B cell (primary cell): ENCODE measurements at regions not wholly inside any gene's neighbourhood (a gene's known extent, or its start where the extent isn't known, plus 50 kb on each side); places are given as distances from the start of the nearest gene placed in this dataset.

Source experiments
- ATAC-seq: fragments of 200-7000 bp; cut with Tn5 transposase; one replicate; pipeline ENCODE4 v1.10.0; 2021; ENCODE audit warnings: low read depth, mild to moderate bottlenecking, moderate number of reproducible peaks, moderate library complexity
- CTCF ChIA-PET: fragments of 350-600 bp; sonication (Branson Sonifier 250); formaldehyde crosslinking; loops from one replicate; lab custom pipeline; 2021; ENCODE audit warnings: antibody characterized with exemption, inconsistent platforms; lab: Charles Lee
- POLR2A ChIA-PET: fragments of 350-600 bp; sonication (Branson Sonifier 250); formaldehyde crosslinking; loops from one replicate; lab custom pipeline; 2021; ENCODE audit warnings: antibody characterized with exemption; lab: Charles Lee
- DNase-seq: peaks from one replicate; pipeline ENCODE4 v3.0.0; 2013
- H2AFZ ChIP-seq: 2 replicates; pipeline ENCODE4 v1.6.1; 2012; ENCODE audit warnings: mild to moderate bottlenecking, low read depth, low read length; ENCODE audit not compliant: insufficient read depth, poor library complexity, severe bottlenecking
- H3K27ac ChIP-seq, 2 donors: 1 replicate in 1 of 2; 2 replicates in 1 of 2; pipeline ENCODE4 v1.5.1; 2012 to 2013; ENCODE audit warnings: low read length in 2 of 2, mild to moderate bottlenecking in 2 of 2, moderate library complexity in 1 of 2
- H3K27me3 ChIP-seq, 4 experiments: fragments of 200-600 bp in 1 of 4; sonication (generic) in 1 of 4; replicated peaks in 1 of 4; 1 replicate in 2 of 4; 2 replicates in 2 of 4; pipeline versions ENCODE4 v1.6.1 to v1.7.0; 2013 to 2016; ENCODE audit warnings: low read length in 3 of 4, mild to moderate bottlenecking in 2 of 4, mixed read lengths in 1 of 4, moderate library complexity in 1 of 4; ENCODE audit not compliant: insufficient read depth in 4 of 4, control insufficient read depth in 3 of 4; ENCODE audit errors: control extremely low read depth in 1 of 4
- H3K36me3 ChIP-seq, 2 experiments: replicated peaks in 1 of 2; 1 replicate in 1 of 2; 2 replicates in 1 of 2; pipeline versions ENCODE4 v1.6.1 to v1.7.1; 2013; ENCODE audit warnings: low read length in 1 of 2; ENCODE audit not compliant: insufficient read depth in 2 of 2, control insufficient read depth in 1 of 2; ENCODE audit errors: control extremely low read depth in 1 of 2, extremely low read depth in 1 of 2
- H3K4me1 ChIP-seq, 2 donors: fragments of 200-600 bp in 1 of 2; sonication (generic) in 1 of 2; 1 replicate in 1 of 2; 2 replicates in 1 of 2; pipeline versions ENCODE4 v1.5.1 to v1.6.1; 2013 to 2017; ENCODE audit warnings: low read length in 2 of 2; ENCODE audit not compliant: control insufficient read depth in 2 of 2, insufficient read depth in 2 of 2
- H3K4me2 ChIP-seq: replicated peaks from 2 replicates; pipeline ENCODE3; 2012; ENCODE audit warnings: mild to moderate bottlenecking, low read depth, low read length; ENCODE audit not compliant: poor library complexity, severe bottlenecking
- H3K4me3 ChIP-seq, 5 experiments: fragments of 200-600 bp in 1 of 5; sonication (generic) in 1 of 5; 1 replicate in 3 of 5; 2 replicates in 2 of 5; pipeline versions ENCODE4 v1.5.1 to v1.7.0; 2011 to 2016; ENCODE audit warnings: low read length in 4 of 5, mild to moderate bottlenecking in 4 of 5, low read depth in 2 of 5, control low read depth in 1 of 5, moderate library complexity in 1 of 5; ENCODE audit not compliant: insufficient read depth in 1 of 5; ENCODE audit errors: control extremely low read depth in 1 of 5, extremely low read depth in 1 of 5
- H3K79me2 ChIP-seq: fragments of 200-600 bp; sonication (generic); one replicate; pipeline ENCODE4 v1.6.0; 2016; ENCODE audit warnings: low read length; ENCODE audit not compliant: control insufficient read depth, insufficient read depth
- H3K9ac ChIP-seq: fragments of 200-600 bp; sonication (generic); 2 replicates; pipeline ENCODE4 v1.6.1; 2017; ENCODE audit warnings: mild to moderate bottlenecking, low read length, moderate library complexity
- H3K9me3 ChIP-seq, 3 donors: one replicate each; pipeline versions ENCODE4 v1.6.1 to v1.7.1; 2013; ENCODE audit warnings: low read length in 2 of 3; ENCODE audit not compliant: control insufficient read depth in 2 of 3, insufficient read depth in 1 of 3; ENCODE audit errors: control extremely low read depth in 1 of 3
- H4K20me1 ChIP-seq: 2 replicates; pipeline ENCODE4 v1.6.0; 2012; ENCODE audit warnings: mild to moderate bottlenecking, low read length; ENCODE audit not compliant: insufficient read depth, control insufficient read depth, poor library complexity, severe bottlenecking
- H3K27ac Mint-ChIP-seq: one replicate; pipeline ENCODE4 v1.8.0; 2021; ENCODE audit warnings: mixed read lengths
- H3K27me3 Mint-ChIP-seq: one replicate; pipeline ENCODE4 v1.8.0; 2021; ENCODE audit warnings: mixed read lengths
- H3K4me1 Mint-ChIP-seq: one replicate; pipeline ENCODE4 v1.8.0; 2021; ENCODE audit warnings: mixed read lengths
- H3K4me3 Mint-ChIP-seq: one replicate; pipeline ENCODE4 v1.8.0; 2021; ENCODE audit warnings: mixed read lengths
- H3K9me3 Mint-ChIP-seq: one replicate; pipeline ENCODE4 v1.8.0; 2022; ENCODE audit warnings: mixed read lengths; ENCODE audit not compliant: insufficient read depth
- CTCF ChIP-seq: fragments of 200-600 bp; IDR thresholded peaks from one replicate; pipeline ENCODE4 v1.8.0; 2022; ENCODE audit warnings: antibody characterized with exemption, mild to moderate bottlenecking
- EZH2 ChIP-seq: IDR thresholded peaks from 2 replicates; pipeline ENCODE4 v1.6.1; 2012; ENCODE audit warnings: borderline replicate concordance, low read depth, mild to moderate bottlenecking, moderate library complexity, low read length; ENCODE audit not compliant: insufficient read depth, poor library complexity, severe bottlenecking
- WGBS: methylation state at CpG from one replicate; pipeline ENCODE4 v1.1.5; 2013; ENCODE audit warnings: missing lambda C conversion rate; ENCODE audit not compliant: insufficient coverage; 5-methylcytosine and 5-hydroxymethylcytosine counted together
- intact Hi-C: fragments of 100-400 bp; cut with micrococcal nuclease; formaldehyde crosslinking; loops from one replicate; pipeline ENCODE4 v1.10.0; 2022

- WGBS, result 100% methylated on average over 1 of the region's 2 CpGs
- Mint-ChIP-seq H3K4me1 (no peaks in the 10 kb centered on the region), H3K4me3 (no peak overlapping the region), H3K9me3 (peaks cover 2% of the 10 kb centered on the region), H3K27me3 (peaks cover 4% of the 10 kb centered on the region), H3K27ac (no peak overlapping the region)
- Histone ChIP-seq H3K36me3 (no peaks in the 10 kb centered on the region), H3K4me2 (no peak overlapping the region), H4K20me1 (no peaks in the 10 kb centered on the region), H3K27me3 (no peaks in the 10 kb centered on the region), H3K9me3 (no peaks in the 10 kb centered on the region), H3K79me2 (no peaks in the 10 kb centered on the region), H2AFZ (no peak overlapping the region), H3K9ac (no peak overlapping the region), H3K4me3 (no peak overlapping the region), H3K27ac (no peak overlapping the region), H3K4me1 (no peaks in the 10 kb centered on the region)
- intact Hi-C loops, result no loop called here
- no peak for TF ChIP-seq CTCF
- no peak for TF ChIP-seq EZH2
- ATAC-seq (no peak), DNase-seq (no peak)
- POLR2A ChIA-PET, result no interaction called here
- CTCF ChIA-PET, result no interaction called here
Measured at GRCh38 chr5:111675201-111675934, 81.6 kb downstream of the NREP start.

- Mint-ChIP-seq H3K27me3 (peaks cover 4% of the 10 kb centered on the region), H3K9me3 (peaks cover 2% of the 10 kb centered on the region), H3K4me3 (no peak overlapping the region), H3K27ac (no peak overlapping the region), H3K4me1 (no peaks in the 10 kb centered on the region)
- ChIA-PET POLR2A (no interaction called here), CTCF (no interaction called here)
- intact Hi-C loops, result no loop called here
- Histone ChIP-seq H3K27me3 (no peaks in the 10 kb centered on the region), H2AFZ (no peak overlapping the region), H3K4me2 (no peak overlapping the region), H3K9me3 (no peaks in the 10 kb centered on the region), H3K4me3 (no peak overlapping the region), H3K4me1 (no peaks in the 10 kb centered on the region), H3K36me3 (no peaks in the 10 kb centered on the region), H3K9ac (no peak overlapping the region), H3K27ac (no peak overlapping the region), H3K79me2 (no peaks in the 10 kb centered on the region), H4K20me1 (no peaks in the 10 kb centered on the region)
- DNase-seq (no peak), ATAC-seq (no peak)
- 92% methylated on average over 6 of the region's 10 CpGs for WGBS
- no peak for TF ChIP-seq EZH2
- no peak for TF ChIP-seq CTCF
Measured at GRCh38 chr5:111673891-111674626, 82.9 kb downstream of the NREP start.
